Calu3 (cell line): ENCODE measurements at regions not wholly inside any gene's neighbourhood (a gene's known extent, or its start where the extent isn't known, plus 50 kb on each side); places are given as distances from the start of the nearest gene placed in this dataset.

Experiments used
- BruUV-seq: library from RNA; stranded (reverse); fragments of 400-500 nt; replicated peaks from 2 replicates; lab custom pipeline; 2021; lab: Mats Ljungman, UMichigan
- CTCF ChIA-PET: fragments of 300-600 bp; sonication (Branson Sonifier 250); formaldehyde crosslinking; loops from one replicate; lab custom pipeline; 2022; ENCODE audit warnings: antibody characterized with exemption; lab: Charles Lee
- DNase-seq: peaks from one replicate; pipeline ENCODE4 v3.0.0; 2022
- H3K27ac Mint-ChIP-seq: one replicate; pipeline ENCODE4 v1.8.0; 2022; ENCODE audit warnings: mixed read lengths; ENCODE audit not compliant: unreplicated experiment
- H3K27me3 Mint-ChIP-seq: one replicate; pipeline ENCODE4 v1.8.0; 2022; ENCODE audit warnings: mixed read lengths; ENCODE audit not compliant: unreplicated experiment
- H3K36me3 Mint-ChIP-seq: one replicate; pipeline ENCODE4 v1.8.0; 2022; ENCODE audit warnings: mild to moderate bottlenecking, moderate library complexity, mixed read lengths; ENCODE audit not compliant: insufficient read depth, unreplicated experiment
- H3K4me1 Mint-ChIP-seq: one replicate; pipeline ENCODE4 v1.8.0; 2022; ENCODE audit warnings: mild to moderate bottlenecking, low read depth, mixed read lengths; ENCODE audit not compliant: unreplicated experiment
- H3K4me3 Mint-ChIP-seq: one replicate; pipeline ENCODE4 v1.8.0; 2022; ENCODE audit warnings: mild to moderate bottlenecking, low read depth, moderate library complexity, mixed read lengths; ENCODE audit not compliant: unreplicated experiment
- H3K9me3 Mint-ChIP-seq: one replicate; pipeline ENCODE4 v1.8.0; 2022; ENCODE audit warnings: low read depth, mixed read lengths; ENCODE audit not compliant: unreplicated experiment
- CTCF ChIP-seq: fragments of 200-600 bp; IDR thresholded peaks from one replicate; pipeline ENCODE4 v1.8.0; 2022; ENCODE audit warnings: antibody characterized with exemption; ENCODE audit not compliant: unreplicated experiment
- intact Hi-C: fragments of 100-400 bp; cut with micrococcal nuclease; formaldehyde crosslinking; loops from one replicate; pipeline ENCODE4 v1.10.0; 2022; ENCODE audit not compliant: unreplicated experiment

- Mint-ChIP-seq H3K9me3 (no peaks in the 10 kb centered on the region), H3K4me3 (no peak overlapping the region), H3K4me1 (no peaks in the 10 kb centered on the region), H3K27me3 (peaks cover 20% of the 10 kb centered on the region), H3K36me3 (no peaks in the 10 kb centered on the region), H3K27ac (no peak overlapping the region)
- CTCF ChIA-PET, result interaction anchor here (1.3 kb wide), 1 partner anchor 15 kb away, joined by 3 read pairs; no protein-coding TSS in a partner anchor
- intact Hi-C loops, result no loop called here
- BruUV-seq, result no TSS peak
- DNase-seq, result no peak
- TF ChIP-seq CTCF, result no peak
These were observed 223.1 kb upstream of the LEF1 start for GRCh38 chr4:108391701-108392455.

- H3K36me3 Mint-ChIP-seq, result no peaks in the 10 kb centered on the region
- intact Hi-C loops, result no loop called here
- H3K9me3 Mint-ChIP-seq, result no peaks in the 10 kb centered on the region
- BruUV-seq, result no TSS peak
- no peaks in the 10 kb centered on the region for H3K27me3 Mint-ChIP-seq
- no peak overlapping the region for H3K27ac Mint-ChIP-seq
- H3K4me3 Mint-ChIP-seq, result no peak overlapping the region
- DNase-seq, result no peak
- H3K4me1 Mint-ChIP-seq, result no peaks in the 10 kb centered on the region
- TF ChIP-seq CTCF, result no peak
- CTCF ChIA-PET, result no interaction called here
These were observed 216.3 kb upstream of the LEF1 start for GRCh38 chr4:108385076-108385475.

DNA sequence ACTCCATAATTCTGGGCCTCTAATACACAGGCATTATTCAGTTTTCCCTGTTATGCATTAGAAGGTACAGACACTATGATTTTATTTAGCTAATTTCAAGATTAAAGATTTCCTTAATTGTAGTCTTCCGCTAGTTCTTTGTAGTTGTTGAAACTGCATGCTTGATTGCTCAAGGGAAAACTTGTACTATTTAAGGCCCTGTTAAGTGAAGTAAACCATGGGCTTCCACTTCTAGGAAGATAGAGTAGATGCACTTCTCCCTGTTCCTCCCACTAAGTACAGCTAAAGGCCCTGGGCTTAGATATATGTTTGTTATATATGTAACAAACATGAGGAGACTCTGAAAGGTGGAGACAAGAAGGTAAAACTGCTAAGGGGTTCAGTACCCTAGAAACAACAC, 215.8 kb upstream of the LEF1 start:
- no peak for DNase-seq
- intact Hi-C loops, result no loop called here
- Mint-ChIP-seq H3K36me3 (no peaks in the 10 kb centered on the region), H3K27ac (no peak overlapping the region), H3K4me1 (no peaks in the 10 kb centered on the region), H3K9me3 (no peaks in the 10 kb centered on the region), H3K4me3 (no peak overlapping the region), H3K27me3 (no peaks in the 10 kb centered on the region)
- CTCF ChIA-PET, result no interaction called here
- TF ChIP-seq CTCF, result no peak
- no TSS peak for BruUV-seq

DNA sequence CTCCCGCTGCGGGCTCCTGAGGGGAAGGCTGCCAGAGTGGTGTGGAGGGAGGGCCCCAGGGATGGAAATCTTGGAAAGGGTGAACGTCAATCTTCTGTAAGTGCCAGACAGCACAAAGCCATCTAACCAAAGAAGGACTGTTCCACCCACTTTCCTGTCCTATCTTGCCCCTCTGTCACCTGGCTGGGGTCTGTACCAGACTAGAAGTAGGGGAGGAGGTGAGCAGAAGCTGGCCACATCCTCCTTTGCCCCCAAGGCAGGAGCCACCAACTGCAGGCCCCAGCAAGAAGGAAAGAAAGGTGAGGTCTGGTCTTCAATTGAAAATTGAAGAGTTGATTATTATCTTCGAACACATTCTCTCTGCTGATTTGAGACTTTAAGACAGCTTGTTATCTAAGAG, 214.4 kb upstream of the LEF1 start:
- H3K9me3 Mint-ChIP-seq, result no peaks in the 10 kb centered on the region
- intact Hi-C loops, result no loop called here
- H3K27me3 Mint-ChIP-seq, result peaks cover 4% of the 10 kb centered on the region
- H3K4me3 Mint-ChIP-seq, result no peak overlapping the region
- H3K36me3 Mint-ChIP-seq, result no peaks in the 10 kb centered on the region
- BruUV-seq, result no TSS peak
- CTCF ChIA-PET, result no interaction called here
- TF ChIP-seq CTCF, result no peak
- H3K27ac Mint-ChIP-seq, result no peak overlapping the region
- no peak for DNase-seq
- no peaks in the 10 kb centered on the region for H3K4me1 Mint-ChIP-seq
